B cell (primary cell): ENCODE measurements at regions not wholly inside any gene's neighbourhood (a gene's known extent, or its start where the extent isn't known, plus 50 kb on each side); places are given as distances from the start of the nearest gene placed in this dataset.

Experiments
- CTCF ChIP-seq: fragments of 200-600 bp; IDR thresholded peaks from one replicate; pipeline ENCODE4 v1.8.0; 2022; ENCODE audit warnings: antibody characterized with exemption, mild to moderate bottlenecking
- EZH2 ChIP-seq: IDR thresholded peaks from 2 replicates; pipeline ENCODE4 v1.6.1; 2012; ENCODE audit warnings: borderline replicate concordance, low read depth, mild to moderate bottlenecking, moderate library complexity, low read length; ENCODE audit not compliant: insufficient read depth, poor library complexity, severe bottlenecking

- TF ChIP-seq CTCF: no peak
- TF ChIP-seq EZH2: no peak
Observed at GRCh38 chr20:39882806-39883205, 806.2 kb downstream of the MAFB start.
